K562 (cell line): ENCODE measurements at regions not wholly inside any gene's neighbourhood (a gene's known extent, or its start where the extent isn't known, plus 50 kb on each side); places are given as distances from the start of the nearest gene placed in this dataset.

Source experiments
- ATAC-seq: fragments of 200-7000 bp; cut with Tn5 transposase; 3 replicates; pipeline ENCODE4 v1.9.1; 2020; ENCODE audit warnings: moderate library complexity
- BruUV-seq: library from RNA; stranded (reverse); fragments of 400-500 nt; replicated peaks from 2 replicates; lab custom pipeline; 2021; lab: Mats Ljungman, UMichigan
- CTCF ChIA-PET: fragments of 300-600 bp; formaldehyde crosslinking; extraction: SDS; loops from one replicate; lab custom pipeline; 2021; ENCODE audit warnings: low intra/inter-chr PET ratio; lab: Yijun Ruan, JAX
- POLR2A ChIA-PET: fragments of 300-600, 350-650 bp; sonication (Branson Sonifier 250); formaldehyde crosslinking; extraction: SDS; loops from one replicate; lab custom pipeline; 2021; ENCODE audit warnings: antibody characterized with exemption, inconsistent platforms; lab: Yijun Ruan, JAX
- DNase-seq, 4 experiments: peaks; one replicate each; pipeline versions ENCODE4 v3.0.0 to v3.0.0-alpha.2; 2011 to 2018; ENCODE audit warnings: low spot score in 3 of 4, mixed read lengths in 3 of 4; ENCODE audit errors: extremely low read depth in 1 of 4
- FAIRE-seq: peaks from 2 replicates; lab custom pipeline; 2011; peaks lifted over from hg19 to GRCh38; lab: Jason Lieb, UNC
- H2AFZ ChIP-seq: 2 replicates; pipeline ENCODE4 v1.6.0; 2011; ENCODE audit warnings: low read depth, low read length, control low read depth, inconsistent platforms
- H3K27ac ChIP-seq: fragments of 200-600 bp; 3 replicates; pipeline ENCODE4 v1.8.0; 2011; ENCODE audit warnings: low read depth, mild to moderate bottlenecking, control low read depth, inconsistent platforms, low read length, moderate library complexity, mixed read lengths; ENCODE audit errors: extremely low read depth
- H3K27me3 ChIP-seq, 2 experiments: fragments of 300-600 bp in 1 of 2; 2 replicates in 1 of 2; 3 replicates in 1 of 2; pipeline versions ENCODE4 v1.6.0 to v1.8.0; 2011; ENCODE audit warnings: inconsistent platforms in 2 of 2, low read length in 2 of 2, mild to moderate bottlenecking in 1 of 2, mixed read lengths in 1 of 2, moderate library complexity in 1 of 2; ENCODE audit not compliant: control insufficient read depth in 2 of 2, insufficient read depth in 2 of 2
- H3K36me3 ChIP-seq: fragments of 300-600 bp; 3 replicates; pipeline ENCODE4 v1.8.0; 2011; ENCODE audit warnings: mild to moderate bottlenecking, low read length, inconsistent platforms; ENCODE audit not compliant: control insufficient read depth, insufficient read depth
- H3K4me1 ChIP-seq, 2 experiments: fragments of 200-600 bp in 1 of 2; replicated peaks in 1 of 2; 2 replicates in 1 of 2; 3 replicates in 1 of 2; pipeline versions ENCODE4 v1.5.1 to v1.8.0; 2011; ENCODE audit warnings: inconsistent platforms in 2 of 2, low read length in 2 of 2, mild to moderate bottlenecking in 1 of 2, mixed read lengths in 1 of 2, moderate library complexity in 1 of 2; ENCODE audit not compliant: control insufficient read depth in 2 of 2, insufficient read depth in 2 of 2
- H3K4me2 ChIP-seq: 2 replicates; pipeline ENCODE4 v1.6.1; 2011; ENCODE audit warnings: low read length, control low read depth, inconsistent platforms, mixed read lengths; ENCODE audit not compliant: insufficient read depth
- H3K4me3 ChIP-seq: fragments of 200-600 bp; sonication (generic), shearing (Covaris generic); 2 replicates; pipeline ENCODE4 v1.5.1; 2016; ENCODE audit warnings: control low read depth, inconsistent platforms
- H3K79me2 ChIP-seq: fragments of 200-600 bp; 3 replicates; pipeline ENCODE4 v1.8.0; 2011; ENCODE audit warnings: low read length, inconsistent platforms; ENCODE audit not compliant: control insufficient read depth, insufficient read depth
- H3K9ac ChIP-seq, 2 experiments: 2 replicates each; pipeline versions ENCODE4 v1.6.0 to v1.6.1; 2011; ENCODE audit warnings: low read depth in 2 of 2, low read length in 2 of 2, control low read depth in 1 of 2, inconsistent platforms in 1 of 2, mild to moderate bottlenecking in 1 of 2, mixed read lengths in 1 of 2; ENCODE audit not compliant: insufficient read depth in 1 of 2
- H3K9me1 ChIP-seq: one replicate; pipeline ENCODE4 v1.6.0; 2011; ENCODE audit warnings: inconsistent platforms, mild to moderate bottlenecking, low read length, moderate library complexity; ENCODE audit not compliant: control insufficient read depth, insufficient read depth
- H3K9me3 ChIP-seq: replicated peaks from 2 replicates; pipeline ENCODE4 v1.5.1; 2011; ENCODE audit warnings: low read depth, low read length, inconsistent platforms; ENCODE audit not compliant: control insufficient read depth, insufficient read depth
- H4K20me1 ChIP-seq: replicated peaks from 2 replicates; pipeline ENCODE4 v1.6.1; 2011; ENCODE audit warnings: low read length, inconsistent platforms, mixed read lengths; ENCODE audit not compliant: control insufficient read depth, insufficient read depth
- ARID3B ChIP-seq: fragments of 250-450 bp; sonication (Bioruptor Pico); IDR thresholded peaks from 2 replicates; pipeline ENCODE4 v1.4.0; 2020; ENCODE audit warnings: borderline replicate concordance
- ATF3 ChIP-seq, 2 experiments: fragments of 450-650 bp in 1 of 2; sonication (generic) in 1 of 2; formaldehyde crosslinking in 1 of 2; IDR thresholded peaks in 1 of 2; conservative IDR thresholded peaks in 1 of 2; 2 replicates each; pipeline versions ENCODE4 v1.6.1 to v1.8.1; 2016 to 2023; ENCODE audit warnings: mild to moderate bottlenecking in 2 of 2, moderate library complexity in 2 of 2, inconsistent platforms in 1 of 2, missing genetic modification reagents in 1 of 2
- ETV5 ChIP-seq: sonication (generic); formaldehyde crosslinking; IDR thresholded peaks from 2 replicates; pipeline ENCODE4 v1.4.0; 2020; ENCODE audit warnings: low read depth, mild to moderate bottlenecking, missing genetic modification reagents
- GATAD2B ChIP-seq: fragments of 450-650 bp; IDR thresholded peaks from 2 replicates; pipeline ENCODE4 v1.6.1; 2017; ENCODE audit warnings: mild to moderate bottlenecking, borderline replicate concordance
- IRF9 ChIP-seq: fragments of 450-650 bp; IDR thresholded peaks from 2 replicates; pipeline ENCODE4 v1.6.1; 2016; ENCODE audit warnings: missing biosample characterization, missing genetic modification characterization
- MLLT1 ChIP-seq, 2 experiments: fragments of 450-650 bp; IDR thresholded peaks; 2 replicates each; pipeline ENCODE4 v1.6.1; 2016
- OTX1 ChIP-seq: fragments of 450-650 bp; formaldehyde crosslinking; IDR thresholded peaks from 2 replicates; pipeline ENCODE4 v1.4.0; 2022; ENCODE audit warnings: mild to moderate bottlenecking
- SMAD3 ChIP-seq: fragments of 450-650 bp; formaldehyde crosslinking; conservative IDR thresholded peaks from 2 replicates; pipeline ENCODE4 v1.4.0; 2020; ENCODE audit warnings: mild to moderate bottlenecking
- ZMIZ1 ChIP-seq, 2 experiments: fragments of 150-350 bp in 1 of 2; IDR thresholded peaks; 2 replicates each; pipeline ENCODE4 v1.6.1; 2012 to 2016; ENCODE audit warnings: low read depth in 2 of 2, low read length in 2 of 2, mild to moderate bottlenecking in 1 of 2, moderate library complexity in 1 of 2
- ZNF699 ChIP-seq: fragments of 250-450 bp; sonication (Bioruptor Pico); IDR thresholded peaks from 2 replicates; pipeline ENCODE4 v1.8.0; 2021; ENCODE audit warnings: mild to moderate bottlenecking, moderate library complexity; ENCODE audit not compliant: insufficient replicate concordance
- ZNF778 ChIP-seq: fragments of 450-650 bp; formaldehyde crosslinking; IDR thresholded peaks from 2 replicates; pipeline ENCODE4 v1.4.0; 2020; ENCODE audit warnings: mild to moderate bottlenecking, moderate library complexity
- ZSCAN29 ChIP-seq: fragments of 450-650 bp; IDR thresholded peaks from 2 replicates; pipeline ENCODE4 v1.6.1; 2017
- WGBS: fragments of 100-300 bp; shearing (Covaris generic); methylation state at CpG from one replicate; pipeline ENCODE4 v1.1.6; 2016; ENCODE audit warnings: low coverage, mixed read lengths; ENCODE audit not compliant: insufficient coverage; ENCODE audit errors: missing lambda C conversion rate; 5-methylcytosine and 5-hydroxymethylcytosine counted together
- in situ Hi-C: fragments of 300-500 bp; cut with MboI; formaldehyde crosslinking; loops from 4 replicates; pipeline ENCODE4 v1.15.0; 2018; ENCODE audit warnings: inconsistent platforms, mixed read lengths
- intact Hi-C: fragments of 100-400 bp; cut with micrococcal nuclease; formaldehyde crosslinking; loops from 2 replicates; pipeline ENCODE4 v1.14.2; 2022

- no peaks in the 10 kb centered on the region for H4K20me1 ChIP-seq
- no peak overlapping the region for H2AFZ ChIP-seq
- no peak overlapping the region for H3K27ac ChIP-seq
- CTCF ChIA-PET, result no interaction called here
- 0% methylated on average over 6 of the region's 6 CpGs for WGBS
- no peak overlapping the region for H3K4me2 ChIP-seq
- H3K36me3 ChIP-seq, result no peaks in the 10 kb centered on the region
- POLR2A ChIA-PET, result no interaction called here
- no peaks in the 10 kb centered on the region for H3K79me2 ChIP-seq
- no peak overlapping the region for H3K4me3 ChIP-seq
- intact Hi-C loops, result loop anchor here (10.0 kb wide), 1 partner anchor 276 kb away; no protein-coding TSS in a partner anchor
- no peak for ATAC-seq
- DNase-seq, result no peak
- no peaks in the 10 kb centered on the region for H3K9me1 ChIP-seq
- no peaks in the 10 kb centered on the region for H3K4me1 ChIP-seq
- TF ChIP-seq ZNF778, result no peak
- no peak for TF ChIP-seq ATF3 (IDR thresholded peaks at IDR 0.05)
- no peak for TF ChIP-seq ATF3 (CRISPR knock-in tag; conservative IDR thresholded peaks at IDR 0.05)
- TF ChIP-seq ZSCAN29, result no peak
- no peak for TF ChIP-seq ZNF699 (CRISPR knock-in tag)
- no peak for TF ChIP-seq OTX1 (CRISPR knock-in tag)
- TF ChIP-seq GATAD2B, result no peak
- TF ChIP-seq ARID3B (CRISPR knock-in tag), result no peak
- TF ChIP-seq IRF9 (tag), result no peak
- TF ChIP-seq SMAD3, result no peak
- TF ChIP-seq ETV5 (CRISPR knock-in tag), result no peak
- no peak for TF ChIP-seq MLLT1 (IDR thresholded peaks at IDR 0.05)
- TF ChIP-seq ZMIZ1 (IDR thresholded peaks at IDR 0.05; ENCODE audit: low read depth in 2 of 2, low read length in 2 of 2), result no peak
- no peaks in the 10 kb centered on the region; a peak in 1 of 5 replicates for H3K27me3 ChIP-seq
- H3K9me3 ChIP-seq, result no peaks in the 10 kb centered on the region
- in situ Hi-C loops, result no loop called here
- no TSS peak for BruUV-seq
- no peak for FAIRE-seq
- H3K9ac ChIP-seq, result no peak overlapping the region
These were observed 112.4 kb upstream of the ARG1 start for GRCh38 chr6:131460614-131461000.
